Activated CD8-positive, alpha-beta memory T cell treated with anti-CD3 and anti-CD28 coated beads for 24 hours (primary cell): ENCODE measurements at regions not wholly inside any gene's neighbourhood (a gene's known extent, or its start where the extent isn't known, plus 50 kb on each side); places are given as distances from the start of the nearest gene placed in this dataset.

ENCODE experiments used
- DNase-seq: peaks from one replicate; pipeline ENCODE4 v3.0.0-alpha.2; 2020

GRCh38 chr2:221282386-221282785 lies 289.7 kb downstream of the EPHA4 start:
- DNase-seq = no peak

- DNase-seq = no peak
These were observed 288.1 kb downstream of the EPHA4 start for GRCh38 chr2:221283896-221284545.

GRCh38 chr2:221285148-221285547 lies 287.0 kb downstream of the EPHA4 start:
- no peak for DNase-seq

GRCh38 chr2:221286406-221286805 lies 285.7 kb downstream of the EPHA4 start:
- DNase-seq = no peak

- no peak for DNase-seq
These were observed 282.7 kb downstream of the EPHA4 start for GRCh38 chr2:221289389-221289788.

- DNase-seq = no peak
These were observed 282.3 kb downstream of the EPHA4 start for GRCh38 chr2:221289846-221290245.

- DNase-seq = no peak
These were observed 278.0 kb downstream of the EPHA4 start for GRCh38 chr2:221293949-221294742.

- no peak for DNase-seq
These were observed 267.2 kb downstream of the EPHA4 start for GRCh38 chr2:221304916-221305315.

GRCh38 chr2:221308507-221309066 lies 263.5 kb downstream of the EPHA4 start:
- DNase-seq = no peak

- DNase-seq = no peak
These were observed 262.1 kb downstream of the EPHA4 start for GRCh38 chr2:221309892-221310583.

- no peak for DNase-seq
These were observed 261.4 kb downstream of the EPHA4 start for GRCh38 chr2:221310730-221311129.

GRCh38 chr2:221312634-221313033 lies 259.5 kb downstream of the EPHA4 start:
- no peak for DNase-seq

GRCh38 chr2:221314786-221315185 lies 257.3 kb downstream of the EPHA4 start:
- no peak for DNase-seq

- no peak for DNase-seq
These were observed 253.6 kb downstream of the EPHA4 start for GRCh38 chr2:221318376-221319130.

- DNase-seq = no peak
These were observed 249.4 kb downstream of the EPHA4 start for GRCh38 chr2:221322741-221323140.

- DNase-seq = no peak
These were observed 248.6 kb downstream of the EPHA4 start for GRCh38 chr2:221323513-221323912.

GRCh38 chr2:221330436-221330835 lies 241.7 kb downstream of the EPHA4 start:
- DNase-seq = no peak

GRCh38 chr2:221334481-221335218 lies 237.5 kb downstream of the EPHA4 start:
- no peak for DNase-seq

GRCh38 chr2:221335219-221335752 lies 236.8 kb downstream of the EPHA4 start:
- no peak for DNase-seq

- no peak for DNase-seq
These were observed 235.1 kb downstream of the EPHA4 start for GRCh38 chr2:221336967-221337366.

- DNase-seq = no peak
These were observed 234.0 kb downstream of the EPHA4 start for GRCh38 chr2:221337957-221338685.
